IPS DF 6.9 (cell line): ENCODE measurements at regions not wholly inside any gene's neighbourhood (a gene's known extent, or its start where the extent isn't known, plus 50 kb on each side); places are given as distances from the start of the nearest gene placed in this dataset.

Experiments
- DNase-seq: peaks from one replicate; pipeline ENCODE4 v3.0.0-alpha.2; 2013; ENCODE audit warnings: low read depth, low spot score
- H3K27ac ChIP-seq: one replicate; pipeline ENCODE4 v1.5.1; 2013; ENCODE audit warnings: low read length, control low read depth
- H3K27me3 ChIP-seq: 2 replicates; pipeline ENCODE4 v1.6.1; 2013; ENCODE audit warnings: mild to moderate bottlenecking, low read length; ENCODE audit not compliant: control insufficient read depth, insufficient read depth
- H3K36me3 ChIP-seq: 2 replicates; pipeline ENCODE4 v1.6.1; 2013; ENCODE audit warnings: low read length; ENCODE audit not compliant: control insufficient read depth, insufficient read depth
- H3K4me1 ChIP-seq: 2 replicates; pipeline ENCODE4 v1.6.1; 2013; ENCODE audit warnings: low read length; ENCODE audit not compliant: control insufficient read depth, insufficient read depth
- H3K4me3 ChIP-seq: 2 replicates; pipeline ENCODE4 v1.5.1; 2013; ENCODE audit warnings: mild to moderate bottlenecking, low read length
- H3K9me3 ChIP-seq: 2 replicates; pipeline ENCODE4 v1.6.1; 2013; ENCODE audit warnings: low read length, inconsistent platforms; ENCODE audit not compliant: control insufficient read depth, insufficient read depth
- WGBS: extraction: QIAGEN DNeasy Blood & Tissue Kit; methylation state at CpG from one replicate; pipeline ENCODE4 v1.1.7; 2013; ENCODE audit warnings: mixed read lengths, missing lambda C conversion rate; ENCODE audit not compliant: insufficient read length, insufficient coverage; 5-methylcytosine and 5-hydroxymethylcytosine counted together

- Histone ChIP-seq H3K27me3 (no peaks in the 10 kb centered on the region), H3K4me1 (no peaks in the 10 kb centered on the region), H3K36me3 (no peaks in the 10 kb centered on the region), H3K4me3 (no peak overlapping the region), H3K9me3 (no peaks in the 10 kb centered on the region), H3K27ac (no peak overlapping the region)
- WGBS = no CpG with 5 or more reads among the region's 1 CpG
- no peak for DNase-seq
These were observed 236.4 kb downstream of the CASP12 start for GRCh38 chr11:104661901-104662300.

- H3K4me1 ChIP-seq = no peaks in the 10 kb centered on the region
- WGBS = no CpG with 5 or more reads among the region's 5 CpGs
- no peak for DNase-seq
These were observed 236.8 kb downstream of the CASP12 start for GRCh38 chr11:104661471-104661870.

GRCh38 chr11:104658177-104658576 is 240.1 kb downstream of the CASP12 start:
- no peak for DNase-seq
- Histone ChIP-seq H3K27ac (no peak overlapping the region), H3K36me3 (no peaks in the 10 kb centered on the region), H3K27me3 (no peaks in the 10 kb centered on the region), H3K4me3 (no peak overlapping the region), H3K9me3 (no peaks in the 10 kb centered on the region), H3K4me1 (no peaks in the 10 kb centered on the region)
- WGBS = no CpG with 5 or more reads among the region's 3 CpGs

More at GRCh38 chr11:104661471-104661870, 236.8 kb downstream of the CASP12 start:
- Histone ChIP-seq H3K27ac (no peak overlapping the region), H3K9me3 (no peaks in the 10 kb centered on the region), H3K27me3 (no peaks in the 10 kb centered on the region), H3K4me3 (no peak overlapping the region), H3K36me3 (no peaks in the 10 kb centered on the region)

GRCh38 chr11:104657083-104657482 is 241.2 kb downstream of the CASP12 start:
- Histone ChIP-seq H3K27me3 (no peaks in the 10 kb centered on the region), H3K4me1 (no peaks in the 10 kb centered on the region), H3K36me3 (no peaks in the 10 kb centered on the region), H3K27ac (no peak overlapping the region), H3K4me3 (no peak overlapping the region), H3K9me3 (no peaks in the 10 kb centered on the region)
- DNase-seq = no peak
- WGBS = no CpG with 5 or more reads among the region's 2 CpGs

GRCh38 chr11:104655066-104655465 is 243.2 kb downstream of the CASP12 start:
- DNase-seq = no peak

GRCh38 chr11:104654181-104654813 is 244.0 kb downstream of the CASP12 start:
- H3K27ac ChIP-seq = no peak overlapping the region
- DNase-seq = no peak
- no CpG with 5 or more reads among the region's 1 CpG for WGBS
- H3K9me3 ChIP-seq = no peaks in the 10 kb centered on the region; the same call in 1 of the 2 replicates
- H3K4me3 ChIP-seq = no peak overlapping the region
- no peaks in the 10 kb centered on the region for H3K27me3 ChIP-seq
- H3K36me3 ChIP-seq = no peaks in the 10 kb centered on the region
- H3K4me1 ChIP-seq = no peaks in the 10 kb centered on the region

More at GRCh38 chr11:104655066-104655465, 243.2 kb downstream of the CASP12 start:
- H3K36me3 ChIP-seq = no peaks in the 10 kb centered on the region
- H3K27me3 ChIP-seq = no peaks in the 10 kb centered on the region
- H3K4me1 ChIP-seq = no peaks in the 10 kb centered on the region
- H3K27ac ChIP-seq = no peak overlapping the region
- no peaks in the 10 kb centered on the region for H3K9me3 ChIP-seq
- no peak overlapping the region for H3K4me3 ChIP-seq

- no peak overlapping the region for H3K4me3 ChIP-seq
- DNase-seq = no peak
- no peaks in the 10 kb centered on the region for H3K27me3 ChIP-seq
- no peak overlapping the region for H3K27ac ChIP-seq
- H3K9me3 ChIP-seq = no peaks in the 10 kb centered on the region; the same call in 1 of the 2 replicates
- H3K4me1 ChIP-seq = no peaks in the 10 kb centered on the region
- no CpG with 5 or more reads among the region's 5 CpGs for WGBS
- H3K36me3 ChIP-seq = no peaks in the 10 kb centered on the region
These were observed 244.9 kb downstream of the CASP12 start for GRCh38 chr11:104653407-104653806.

GRCh38 chr11:104652996-104653395 is 245.3 kb downstream of the CASP12 start:
- H3K4me3 ChIP-seq = no peak overlapping the region
- no peak overlapping the region for H3K27ac ChIP-seq
- H3K4me1 ChIP-seq = no peaks in the 10 kb centered on the region
- no peaks in the 10 kb centered on the region for H3K27me3 ChIP-seq
- DNase-seq = no peak
- no CpG with 5 or more reads among the region's 4 CpGs for WGBS
- no peaks in the 10 kb centered on the region for H3K36me3 ChIP-seq
- H3K9me3 ChIP-seq = no peaks in the 10 kb centered on the region; the same call in 1 of the 2 replicates

GRCh38 chr11:104650234-104650633 is 248.0 kb downstream of the CASP12 start:
- no CpG with 5 or more reads among the region's 5 CpGs for WGBS

GRCh38 chr11:104649002-104649401 is 249.3 kb downstream of the CASP12 start:
- Histone ChIP-seq H3K27me3 (no peaks in the 10 kb centered on the region), H3K36me3 (no peaks in the 10 kb centered on the region), H3K27ac (no peak overlapping the region), H3K4me3 (no peak overlapping the region), H3K9me3 (no peaks in the 10 kb centered on the region; the same call in 1 of the 2 replicates), H3K4me1 (no peaks in the 10 kb centered on the region)
- no peak for DNase-seq
- no CpG with 5 or more reads among the region's 1 CpG for WGBS

More at GRCh38 chr11:104650234-104650633, 248.0 kb downstream of the CASP12 start:
- DNase-seq = peak; percentile 29
- Histone ChIP-seq H3K36me3 (no peaks in the 10 kb centered on the region), H3K4me3 (no peak overlapping the region), H3K27ac (no peak overlapping the region), H3K27me3 (no peaks in the 10 kb centered on the region), H3K9me3 (no peaks in the 10 kb centered on the region; the same call in 1 of the 2 replicates), H3K4me1 (no peaks in the 10 kb centered on the region)
